ENCODE measurements at regions not wholly inside any gene's neighbourhood (a gene's known extent, or its start where the extent isn't known, plus 50 kb on each side); places are given as distances from the start of the nearest gene placed in this dataset.

DNA sequence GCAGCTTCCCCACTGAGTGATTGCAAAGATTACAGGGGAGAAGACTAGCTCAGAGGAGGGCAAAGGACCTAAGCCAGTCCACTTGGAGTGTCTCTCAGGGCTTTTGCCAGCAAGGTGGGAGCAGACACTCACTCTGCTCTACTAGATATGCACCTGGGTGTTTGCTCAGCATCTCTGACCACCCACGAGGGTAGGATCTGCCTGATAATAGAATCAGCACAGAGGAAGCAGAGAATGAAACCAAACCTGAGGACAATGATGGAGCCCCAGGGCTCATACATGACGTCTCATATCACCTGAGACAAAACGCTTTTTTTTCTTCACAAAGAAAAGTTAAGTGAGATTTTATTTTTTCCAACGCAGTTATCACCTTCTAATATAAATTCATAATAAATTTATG is 79.4 kb downstream of the RRAGC start:
- no peak overlapping the region for H3K4me2 ChIP-seq (ENCODE audit: extremely low read depth, insufficient read depth, low read length)
- H3K4me1 ChIP-seq (ENCODE audit: control insufficient read depth, extremely low read depth, insufficient read depth, low read length), result no peaks in the 10 kb centered on the region
- no peak overlapping the region for H3K27ac ChIP-seq (ENCODE audit: insufficient read depth, low read length)
- H3K27me3 ChIP-seq (ENCODE audit: control insufficient read depth, insufficient read depth, low read length), result peaks cover 12% of the 10 kb centered on the region
- TF ChIP-seq CTCF (conservative IDR thresholded peaks at IDR 0.05 in 1 of 2, IDR thresholded peaks at IDR 0.05 in 1 of 2; ENCODE audit: low read depth in 1 of 2, low read length in 2 of 2) (no peak), EZH2 (IDR thresholded peaks at IDR 0.05; ENCODE audit: low read length, missing control alignments) (no peak)
- H4K20me1 ChIP-seq (ENCODE audit: control insufficient read depth, extremely low read depth, insufficient read depth, low read length), result no peaks in the 10 kb centered on the region
- H3K9me3 ChIP-seq (ENCODE audit: control insufficient read depth, insufficient read depth, low read depth, low read length), result no peaks in the 10 kb centered on the region
- H3K4me3 ChIP-seq (replicated peaks in 1 of 4; ENCODE audit: control extremely low read depth in 1 of 4, insufficient read depth in 1 of 4, low read depth in 3 of 4, low read length in 4 of 4), result no peak overlapping the region
- H3K79me2 ChIP-seq (ENCODE audit: control insufficient read depth, insufficient read depth, low read length), result no peaks in the 10 kb centered on the region
- no peaks in the 10 kb centered on the region for H3K36me3 ChIP-seq (ENCODE audit: control insufficient read depth, insufficient read depth, low read length)
- H2AFZ ChIP-seq (ENCODE audit: low read length), result no peak overlapping the region
- DNase-seq (ENCODE audit: low read depth in 2 of 2), result no peak
- H3K9ac ChIP-seq (ENCODE audit: insufficient read depth, low read length), result no peak overlapping the region

GRCh38 chr1:38779491-38779890 is 80.1 kb downstream of the RRAGC start:
- DNase-seq (ENCODE audit: low read depth in 2 of 2), result no peak
- no peaks in the 10 kb centered on the region for H4K20me1 ChIP-seq (ENCODE audit: control insufficient read depth, extremely low read depth, insufficient read depth, low read length)
- no peaks in the 10 kb centered on the region for H3K36me3 ChIP-seq (ENCODE audit: control insufficient read depth, insufficient read depth, low read length)
- no peak overlapping the region for H3K27ac ChIP-seq (ENCODE audit: insufficient read depth, low read length)
- no peaks in the 10 kb centered on the region for H3K79me2 ChIP-seq (ENCODE audit: control insufficient read depth, insufficient read depth, low read length)
- no peak overlapping the region for H2AFZ ChIP-seq (ENCODE audit: low read length)
- TF ChIP-seq EZH2 (IDR thresholded peaks at IDR 0.05; ENCODE audit: low read length, missing control alignments), result no peak
- no peak for TF ChIP-seq CTCF (conservative IDR thresholded peaks at IDR 0.05 in 1 of 2, IDR thresholded peaks at IDR 0.05 in 1 of 2; ENCODE audit: low read depth in 1 of 2, low read length in 2 of 2)
- H3K4me1 ChIP-seq (ENCODE audit: control insufficient read depth, extremely low read depth, insufficient read depth, low read length), result no peaks in the 10 kb centered on the region
- H3K4me2 ChIP-seq (ENCODE audit: extremely low read depth, insufficient read depth, low read length), result no peak overlapping the region
- H3K27me3 ChIP-seq (ENCODE audit: control insufficient read depth, insufficient read depth, low read length), result peaks cover 12% of the 10 kb centered on the region
- no peak overlapping the region for H3K4me3 ChIP-seq (replicated peaks in 1 of 4; ENCODE audit: control extremely low read depth in 1 of 4, insufficient read depth in 1 of 4, low read depth in 3 of 4, low read length in 4 of 4)
- no peak overlapping the region for H3K9ac ChIP-seq (ENCODE audit: insufficient read depth, low read length)
- no peaks in the 10 kb centered on the region for H3K9me3 ChIP-seq (ENCODE audit: control insufficient read depth, insufficient read depth, low read depth, low read length)

GRCh38 chr1:38778521-38778920 is 81.1 kb downstream of the RRAGC start:
- Histone ChIP-seq H3K79me2 (ENCODE audit: control insufficient read depth, insufficient read depth, low read length) (no peaks in the 10 kb centered on the region), H3K4me2 (ENCODE audit: extremely low read depth, insufficient read depth, low read length) (no peak overlapping the region), H3K27me3 (ENCODE audit: control insufficient read depth, insufficient read depth, low read length) (peaks cover 9% of the 10 kb centered on the region), H3K9ac (ENCODE audit: insufficient read depth, low read length) (no peak overlapping the region), H2AFZ (ENCODE audit: low read length) (no peak overlapping the region), H3K4me1 (ENCODE audit: control insufficient read depth, extremely low read depth, insufficient read depth, low read length) (no peaks in the 10 kb centered on the region), H4K20me1 (ENCODE audit: control insufficient read depth, extremely low read depth, insufficient read depth, low read length) (no peaks in the 10 kb centered on the region), H3K27ac (ENCODE audit: insufficient read depth, low read length) (no peak overlapping the region), H3K36me3 (ENCODE audit: control insufficient read depth, insufficient read depth, low read length) (no peaks in the 10 kb centered on the region), H3K9me3 (ENCODE audit: control insufficient read depth, insufficient read depth, low read depth, low read length) (no peaks in the 10 kb centered on the region), H3K4me3 (replicated peaks in 1 of 4; ENCODE audit: control extremely low read depth in 1 of 4, insufficient read depth in 1 of 4, low read depth in 3 of 4, low read length in 4 of 4) (no peak overlapping the region)
- DNase-seq (ENCODE audit: low read depth in 2 of 2), result no peak
- TF ChIP-seq CTCF (conservative IDR thresholded peaks at IDR 0.05 in 1 of 2, IDR thresholded peaks at IDR 0.05 in 1 of 2; ENCODE audit: low read depth in 1 of 2, low read length in 2 of 2) (no peak), EZH2 (IDR thresholded peaks at IDR 0.05; ENCODE audit: low read length, missing control alignments) (no peak)

Data from fibroblast of lung (primary cell).